ENCODE measurements at regions not wholly inside any gene's neighbourhood (a gene's known extent, or its start where the extent isn't known, plus 50 kb on each side); places are given as distances from the start of the nearest gene placed in this dataset.

DNA sequence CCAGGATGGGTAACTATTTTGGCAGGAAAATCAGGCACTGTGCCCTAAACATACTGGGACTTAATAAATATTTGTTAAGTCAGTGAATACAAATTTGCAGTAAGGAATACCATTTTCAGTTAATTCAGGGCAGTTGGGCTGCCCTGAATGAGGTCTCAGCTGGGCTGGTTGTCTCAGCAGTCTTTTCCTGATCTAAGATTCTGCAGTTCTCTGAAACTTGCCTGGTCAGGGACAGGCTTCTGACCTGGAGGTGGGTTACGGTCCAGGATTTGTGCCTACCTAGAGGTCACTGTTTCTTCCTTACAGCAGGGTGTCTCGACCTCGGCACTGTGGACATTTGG, 160.6 kb downstream of the KTN1 start:
- TF ChIP-seq CSDC2 (CRISPR knock-in tag; IDR thresholded peaks at IDR 0.05), result no peak
- TF ChIP-seq, protein P1, sequence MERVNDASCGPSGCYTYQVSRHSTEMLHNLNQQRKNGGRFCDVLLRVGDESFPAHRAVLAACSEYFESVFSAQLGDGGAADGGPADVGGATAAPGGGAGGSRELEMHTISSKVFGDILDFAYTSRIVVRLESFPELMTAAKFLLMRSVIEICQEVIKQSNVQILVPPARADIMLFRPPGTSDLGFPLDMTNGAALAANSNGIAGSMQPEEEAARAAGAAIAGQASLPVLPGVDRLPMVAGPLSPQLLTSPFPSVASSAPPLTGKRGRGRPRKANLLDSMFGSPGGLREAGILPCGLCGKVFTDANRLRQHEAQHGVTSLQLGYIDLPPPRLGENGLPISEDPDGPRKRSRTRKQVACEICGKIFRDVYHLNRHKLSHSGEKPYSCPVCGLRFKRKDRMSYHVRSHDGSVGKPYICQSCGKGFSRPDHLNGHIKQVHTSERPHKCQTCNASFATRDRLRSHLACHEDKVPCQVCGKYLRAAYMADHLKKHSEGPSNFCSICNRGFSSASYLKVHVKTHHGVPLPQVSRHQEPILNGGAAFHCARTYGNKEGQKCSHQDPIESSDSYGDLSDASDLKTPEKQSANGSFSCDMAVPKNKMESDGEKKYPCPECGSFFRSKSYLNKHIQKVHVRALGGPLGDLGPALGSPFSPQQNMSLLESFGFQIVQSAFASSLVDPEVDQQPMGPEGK (CRISPR knock-in tag; IDR thresholded peaks at IDR 0.05; ENCODE audit: borderline replicate concordance), result no peak

Measured in SK-N-SH treated with all-trans-retinoic acid at 6 μM for 48 hours (cell line).